Activated CD4-positive, alpha-beta T cell treated with anti-CD3 and anti-CD28 coated beads, Interleukin-2, amount 10 ng/mL, durations not matched to agents 7 days and 5 days (primary cell): ENCODE measurements at regions not wholly inside any gene's neighbourhood (a gene's known extent, or its start where the extent isn't known, plus 50 kb on each side); places are given as distances from the start of the nearest gene placed in this dataset.

Experiments used
- CTCF ChIA-PET: fragments of 350-600 bp; sonication (Branson Sonifier 250); formaldehyde crosslinking; loops from one replicate; lab custom pipeline; 2021; ENCODE audit warnings: antibody characterized with exemption; lab: Charles Lee
- POLR2A ChIA-PET: fragments of 350-600 bp; sonication (Branson Sonifier 250); formaldehyde crosslinking; loops from one replicate; lab custom pipeline; 2021; ENCODE audit warnings: antibody characterized with exemption; lab: Charles Lee
- DNase-seq: peaks from one replicate; pipeline ENCODE4 v3.0.0-alpha.2; 2020
- H3K27ac Mint-ChIP-seq: one replicate; pipeline ENCODE4 v1.8.0; 2021; ENCODE audit warnings: mild to moderate bottlenecking, moderate library complexity, mixed read lengths
- H3K27me3 Mint-ChIP-seq: one replicate; pipeline ENCODE4 v1.8.0; 2021; ENCODE audit warnings: mixed read lengths
- H3K36me3 Mint-ChIP-seq: one replicate; pipeline ENCODE4 v1.8.0; 2021; ENCODE audit warnings: low read depth, mixed read lengths
- H3K4me1 Mint-ChIP-seq: one replicate; pipeline ENCODE4 v1.8.0; 2021; ENCODE audit warnings: mixed read lengths
- H3K4me3 Mint-ChIP-seq: one replicate; pipeline ENCODE4 v1.8.0; 2021; ENCODE audit warnings: mild to moderate bottlenecking, moderate library complexity, mixed read lengths
- H3K9me3 Mint-ChIP-seq: one replicate; pipeline ENCODE4 v1.8.0; 2021; ENCODE audit warnings: mixed read lengths

- Mint-ChIP-seq H3K9me3 (no peaks in the 10 kb centered on the region), H3K4me3 (no peak overlapping the region), H3K4me1 (no peaks in the 10 kb centered on the region), H3K27ac (no peak overlapping the region), H3K36me3 (no peaks in the 10 kb centered on the region), H3K27me3 (peaks cover 41% of the 10 kb centered on the region)
- no peak for DNase-seq
- ChIA-PET POLR2A (no interaction called here), CTCF (no interaction called here)
Measured at GRCh38 chr12:53803194-53803593, 51.4 kb upstream of the CISTR start.

GRCh38 chr12:53803703-53804102, 51.9 kb upstream of the CISTR start:
- CTCF ChIA-PET = interaction anchor here (1.4 kb wide), 1 partner anchor 52 kb away, joined by 3 read pairs; the partner anchor contains the start of gene CISTR
- no peaks in the 10 kb centered on the region for H3K9me3 Mint-ChIP-seq
- no peaks in the 10 kb centered on the region for H3K36me3 Mint-ChIP-seq
- H3K27ac Mint-ChIP-seq = no peak overlapping the region
- H3K4me3 Mint-ChIP-seq = no peak overlapping the region
- POLR2A ChIA-PET = no interaction called here
- H3K27me3 Mint-ChIP-seq = peaks cover 37% of the 10 kb centered on the region
- H3K4me1 Mint-ChIP-seq = no peaks in the 10 kb centered on the region
- no peak for DNase-seq

- Mint-ChIP-seq H3K4me3 (no peak overlapping the region), H3K36me3 (no peaks in the 10 kb centered on the region), H3K4me1 (no peaks in the 10 kb centered on the region), H3K27me3 (peaks cover 37% of the 10 kb centered on the region), H3K27ac (no peak overlapping the region), H3K9me3 (no peaks in the 10 kb centered on the region)
- DNase-seq = no peak
- CTCF ChIA-PET = interaction anchor here (1.4 kb wide), 1 partner anchor 52 kb away, joined by 3 read pairs; the partner anchor contains the start of gene CISTR
- POLR2A ChIA-PET = no interaction called here
Measured at GRCh38 chr12:53804429-53804828, 52.6 kb upstream of the CISTR start.

GRCh38 chr12:53805067-53805466, 53.3 kb upstream of the CISTR start:
- DNase-seq = no peak
- Mint-ChIP-seq H3K4me3 (no peak overlapping the region), H3K27me3 (peaks cover 37% of the 10 kb centered on the region), H3K4me1 (no peaks in the 10 kb centered on the region), H3K27ac (no peak overlapping the region), H3K9me3 (no peaks in the 10 kb centered on the region), H3K36me3 (no peaks in the 10 kb centered on the region)
- CTCF ChIA-PET = interaction anchor here (1.3 to 2.3 kb wide), 3 partner anchors 22 to 53 kb away, joined by 3 to 4 read pairs (median 3); partner anchors contain the start of gene CISTR
- POLR2A ChIA-PET = no interaction called here

- Mint-ChIP-seq H3K27me3 (peaks cover 37% of the 10 kb centered on the region), H3K27ac (no peak overlapping the region), H3K9me3 (no peaks in the 10 kb centered on the region), H3K36me3 (no peaks in the 10 kb centered on the region), H3K4me3 (no peak overlapping the region), H3K4me1 (no peaks in the 10 kb centered on the region)
- DNase-seq = no peak
- ChIA-PET POLR2A (no interaction called here), CTCF (interaction anchor here (1.3 to 2.3 kb wide), 3 partner anchors 11 to 44 kb away, joined by 3 to 4 read pairs (median 3); no protein-coding TSS in a partner anchor)
Measured at GRCh38 chr12:53805791-53806190, 54.0 kb upstream of the CISTR start.

GRCh38 chr12:53806721-53807120, 54.9 kb upstream of the CISTR start:
- CTCF ChIA-PET = interaction anchor here (1.3 to 2.3 kb wide), 2 partner anchors 10 to 43 kb away, joined by 3 to 4 read pairs; no protein-coding TSS in a partner anchor
- Mint-ChIP-seq H3K36me3 (no peaks in the 10 kb centered on the region), H3K4me3 (no peak overlapping the region), H3K27ac (no peak overlapping the region), H3K4me1 (no peaks in the 10 kb centered on the region), H3K27me3 (peaks cover 30% of the 10 kb centered on the region), H3K9me3 (no peaks in the 10 kb centered on the region)
- POLR2A ChIA-PET = no interaction called here
- DNase-seq = no peak

GRCh38 chr12:53807322-53807860, 55.6 kb upstream of the CISTR start:
- peaks cover 33% of the 10 kb centered on the region for H3K27me3 Mint-ChIP-seq
- no peak overlapping the region for H3K27ac Mint-ChIP-seq
- no peak for DNase-seq
- no peaks in the 10 kb centered on the region for H3K36me3 Mint-ChIP-seq
- ChIA-PET POLR2A (no interaction called here), CTCF (interaction anchor here (1.3 to 2.3 kb wide), 2 partner anchors 9 to 43 kb away, joined by 3 to 4 read pairs; no protein-coding TSS in a partner anchor)
- H3K9me3 Mint-ChIP-seq = no peaks in the 10 kb centered on the region
- no peak overlapping the region for H3K4me3 Mint-ChIP-seq
- no peaks in the 10 kb centered on the region for H3K4me1 Mint-ChIP-seq

GRCh38 chr12:53808023-53808705, 56.4 kb upstream of the CISTR start:
- POLR2A ChIA-PET = no interaction called here
- no peak for DNase-seq
- no peaks in the 10 kb centered on the region for H3K36me3 Mint-ChIP-seq
- no peak overlapping the region for H3K27ac Mint-ChIP-seq
- no peaks in the 10 kb centered on the region for H3K4me1 Mint-ChIP-seq
- no peak overlapping the region for H3K4me3 Mint-ChIP-seq
- no peaks in the 10 kb centered on the region for H3K9me3 Mint-ChIP-seq
- CTCF ChIA-PET = no interaction called here
- peaks cover 29% of the 10 kb centered on the region for H3K27me3 Mint-ChIP-seq

GRCh38 chr12:53809005-53809404, 57.2 kb upstream of the CISTR start:
- no peaks in the 10 kb centered on the region for H3K36me3 Mint-ChIP-seq
- H3K27me3 Mint-ChIP-seq = peaks cover 26% of the 10 kb centered on the region
- no peak for DNase-seq
- H3K4me1 Mint-ChIP-seq = no peaks in the 10 kb centered on the region
- H3K9me3 Mint-ChIP-seq = no peaks in the 10 kb centered on the region
- CTCF ChIA-PET = no interaction called here
- no peak overlapping the region for H3K27ac Mint-ChIP-seq
- POLR2A ChIA-PET = no interaction called here
- H3K4me3 Mint-ChIP-seq = no peak overlapping the region

GRCh38 chr12:53810950-53811349, 59.2 kb upstream of the CISTR start:
- no peak for DNase-seq
- CTCF ChIA-PET = no interaction called here
- Mint-ChIP-seq H3K9me3 (no peaks in the 10 kb centered on the region), H3K27ac (no peak overlapping the region), H3K36me3 (no peaks in the 10 kb centered on the region), H3K4me3 (no peak overlapping the region), H3K27me3 (peaks cover 28% of the 10 kb centered on the region), H3K4me1 (no peaks in the 10 kb centered on the region)
- POLR2A ChIA-PET = no interaction called here

- H3K27ac Mint-ChIP-seq = no peak overlapping the region
- no peak for DNase-seq
- ChIA-PET POLR2A (no interaction called here), CTCF (no interaction called here)
- H3K36me3 Mint-ChIP-seq = no peaks in the 10 kb centered on the region
- H3K4me1 Mint-ChIP-seq = no peaks in the 10 kb centered on the region
- H3K27me3 Mint-ChIP-seq = peaks cover 22% of the 10 kb centered on the region
- H3K9me3 Mint-ChIP-seq = no peaks in the 10 kb centered on the region
- H3K4me3 Mint-ChIP-seq = no peak overlapping the region
Measured at GRCh38 chr12:53811606-53812005, 59.8 kb upstream of the CISTR start.

- CTCF ChIA-PET = interaction anchor here (1.5 kb wide), 1 partner anchor 10 kb away, joined by 3 read pairs; no protein-coding TSS in a partner anchor
- Mint-ChIP-seq H3K4me3 (no peak overlapping the region), H3K4me1 (no peaks in the 10 kb centered on the region), H3K27ac (no peak overlapping the region), H3K9me3 (no peaks in the 10 kb centered on the region), H3K36me3 (no peaks in the 10 kb centered on the region), H3K27me3 (peaks cover 44% of the 10 kb centered on the region)
- POLR2A ChIA-PET = no interaction called here
- no peak for DNase-seq
Measured at GRCh38 chr12:53816360-53817020, 64.7 kb upstream of the CISTR start.

GRCh38 chr12:53817021-53817389, 65.2 kb upstream of the CISTR start:
- Mint-ChIP-seq H3K27me3 (peaks cover 47% of the 10 kb centered on the region), H3K4me3 (no peak overlapping the region), H3K27ac (no peak overlapping the region), H3K4me1 (no peaks in the 10 kb centered on the region), H3K9me3 (no peaks in the 10 kb centered on the region), H3K36me3 (no peaks in the 10 kb centered on the region)
- ChIA-PET POLR2A (no interaction called here), CTCF (interaction anchor here (1.5 kb wide), 1 partner anchor 10 kb away, joined by 3 read pairs; no protein-coding TSS in a partner anchor)
- no peak for DNase-seq
